ENCODE measurements at regions not wholly inside any gene's neighbourhood (a gene's known extent, or its start where the extent isn't known, plus 50 kb on each side); places are given as distances from the start of the nearest gene placed in this dataset.

DNA sequence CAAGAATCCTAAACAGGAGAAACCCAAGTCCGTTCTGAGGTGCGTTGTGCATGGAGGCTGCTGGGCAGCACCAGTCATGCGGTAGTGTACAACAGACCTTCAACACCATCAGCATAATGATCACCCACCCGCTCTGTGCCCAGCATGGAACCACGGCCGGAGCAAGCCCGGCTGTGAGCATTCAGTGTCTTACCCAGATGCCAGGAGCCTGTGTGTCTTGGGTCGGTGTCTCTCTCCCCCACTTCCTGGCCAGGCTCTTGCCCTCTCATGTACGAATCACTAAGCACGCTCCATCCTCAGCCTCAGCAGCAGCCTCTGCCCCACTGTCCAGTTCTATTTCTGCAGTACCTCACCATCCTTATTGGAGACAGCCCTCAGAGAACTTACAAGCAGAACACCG lies 231.6 kb upstream of the IRS2 start:
- TF ChIP-seq GLIS3 (CRISPR knock-in tag; IDR thresholded peaks at IDR 0.05) (no peak), RARB (CRISPR knock-in tag; IDR thresholded peaks at IDR 0.05) (no peak), TOX (CRISPR knock-in tag; IDR thresholded peaks at IDR 0.05; ENCODE audit: borderline replicate concordance) (no peak), ZNF8 (CRISPR knock-in tag; IDR thresholded peaks at IDR 0.05) (no peak), ZFP3 (CRISPR knock-in tag; IDR thresholded peaks at IDR 0.05) (no peak), SNAI2 (CRISPR knock-in tag; IDR thresholded peaks at IDR 0.05) (no peak), ESRRG (CRISPR knock-in tag; IDR thresholded peaks at IDR 0.05) (no peak), ARNTL (CRISPR knock-in tag; IDR thresholded peaks at IDR 0.05; ENCODE audit: borderline replicate concordance, low read depth) (no peak), ZC3H10 (CRISPR knock-in tag; IDR thresholded peaks at IDR 0.05) (no peak), OSR1 (CRISPR knock-in tag; IDR thresholded peaks at IDR 0.05) (no peak), CSDC2 (CRISPR knock-in tag; IDR thresholded peaks at IDR 0.05) (no peak), ZFP30 (CRISPR knock-in tag; IDR thresholded peaks at IDR 0.05) (no peak), BACH2 (CRISPR knock-in tag; IDR thresholded peaks at IDR 0.05; ENCODE audit: borderline replicate concordance) (no peak), PPARA (CRISPR knock-in tag; IDR thresholded peaks at IDR 0.05; ENCODE audit: borderline replicate concordance) (no peak), TCF4 (CRISPR knock-in tag; IDR thresholded peaks at IDR 0.05; ENCODE audit: borderline replicate concordance) (no peak), CSRNP3 (CRISPR knock-in tag; IDR thresholded peaks at IDR 0.05) (no peak), ZNF565 (CRISPR knock-in tag; conservative IDR thresholded peaks at IDR 0.05; ENCODE audit: low read depth) (no peak)
- TF ChIP-seq, protein P1, sequence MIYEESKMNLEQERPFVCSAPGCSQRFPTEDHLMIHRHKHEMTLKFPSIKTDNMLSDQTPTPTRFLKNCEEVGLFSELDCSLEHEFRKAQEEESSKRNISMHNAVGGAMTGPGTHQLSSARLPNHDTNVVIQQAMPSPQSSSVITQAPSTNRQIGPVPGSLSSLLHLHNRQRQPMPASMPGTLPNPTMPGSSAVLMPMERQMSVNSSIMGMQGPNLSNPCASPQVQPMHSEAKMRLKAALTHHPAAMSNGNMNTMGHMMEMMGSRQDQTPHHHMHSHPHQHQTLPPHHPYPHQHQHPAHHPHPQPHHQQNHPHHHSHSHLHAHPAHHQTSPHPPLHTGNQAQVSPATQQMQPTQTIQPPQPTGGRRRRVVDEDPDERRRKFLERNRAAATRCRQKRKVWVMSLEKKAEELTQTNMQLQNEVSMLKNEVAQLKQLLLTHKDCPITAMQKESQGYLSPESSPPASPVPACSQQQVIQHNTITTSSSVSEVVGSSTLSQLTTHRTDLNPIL (CRISPR knock-in tag; IDR thresholded peaks at IDR 0.05; ENCODE audit: low read depth) = no peak
- TF ChIP-seq, protein P2, sequence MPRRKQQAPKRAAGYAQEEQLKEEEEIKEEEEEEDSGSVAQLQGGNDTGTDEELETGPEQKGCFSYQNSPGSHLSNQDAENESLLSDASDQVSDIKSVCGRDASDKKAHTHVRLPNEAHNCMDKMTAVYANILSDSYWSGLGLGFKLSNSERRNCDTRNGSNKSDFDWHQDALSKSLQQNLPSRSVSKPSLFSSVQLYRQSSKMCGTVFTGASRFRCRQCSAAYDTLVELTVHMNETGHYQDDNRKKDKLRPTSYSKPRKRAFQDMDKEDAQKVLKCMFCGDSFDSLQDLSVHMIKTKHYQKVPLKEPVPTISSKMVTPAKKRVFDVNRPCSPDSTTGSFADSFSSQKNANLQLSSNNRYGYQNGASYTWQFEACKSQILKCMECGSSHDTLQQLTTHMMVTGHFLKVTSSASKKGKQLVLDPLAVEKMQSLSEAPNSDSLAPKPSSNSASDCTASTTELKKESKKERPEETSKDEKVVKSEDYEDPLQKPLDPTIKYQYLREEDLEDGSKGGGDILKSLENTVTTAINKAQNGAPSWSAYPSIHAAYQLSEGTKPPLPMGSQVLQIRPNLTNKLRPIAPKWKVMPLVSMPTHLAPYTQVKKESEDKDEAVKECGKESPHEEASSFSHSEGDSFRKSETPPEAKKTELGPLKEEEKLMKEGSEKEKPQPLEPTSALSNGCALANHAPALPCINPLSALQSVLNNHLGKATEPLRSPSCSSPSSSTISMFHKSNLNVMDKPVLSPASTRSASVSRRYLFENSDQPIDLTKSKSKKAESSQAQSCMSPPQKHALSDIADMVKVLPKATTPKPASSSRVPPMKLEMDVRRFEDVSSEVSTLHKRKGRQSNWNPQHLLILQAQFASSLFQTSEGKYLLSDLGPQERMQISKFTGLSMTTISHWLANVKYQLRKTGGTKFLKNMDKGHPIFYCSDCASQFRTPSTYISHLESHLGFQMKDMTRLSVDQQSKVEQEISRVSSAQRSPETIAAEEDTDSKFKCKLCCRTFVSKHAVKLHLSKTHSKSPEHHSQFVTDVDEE (CRISPR knock-in tag; IDR thresholded peaks at IDR 0.05) = no peak
- peak; percentile 37 for ATAC-seq

DNA sequence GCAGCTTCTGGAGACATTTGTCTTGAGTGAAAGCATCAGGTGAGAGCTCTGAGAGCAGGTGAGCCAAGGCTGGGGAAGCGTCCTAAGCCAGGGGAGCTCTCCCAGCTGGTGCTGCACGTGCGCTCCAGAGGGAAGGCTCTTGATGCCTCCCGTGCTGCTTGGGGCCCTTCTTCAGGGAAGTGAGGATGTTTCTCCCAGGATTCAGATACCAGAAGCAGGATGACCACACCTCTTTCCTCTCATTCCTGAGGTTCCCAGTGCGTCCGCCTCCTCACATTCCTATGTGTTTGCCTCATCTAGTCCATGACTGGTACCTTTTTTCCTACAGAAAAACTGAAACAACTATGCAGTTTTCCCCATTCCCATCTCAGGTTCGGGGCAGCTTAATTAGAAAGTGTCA lies 231.0 kb upstream of the IRS2 start:
- TF ChIP-seq ISL1 (CRISPR knock-in tag; IDR thresholded peaks at IDR 0.05) (peak; percentile 7; the same call in 1 of the 2 replicates), ZFP3 (CRISPR knock-in tag; IDR thresholded peaks at IDR 0.05) (no peak), OSR1 (CRISPR knock-in tag; IDR thresholded peaks at IDR 0.05) (peak; percentile 68; the same call in 1 of the 2 replicates)
- peak; percentile 93 for ATAC-seq

- no peak for ATAC-seq
- no peak for TF ChIP-seq ZC3H10 (CRISPR knock-in tag; IDR thresholded peaks at IDR 0.05)
- TF ChIP-seq SNAI2 (CRISPR knock-in tag; IDR thresholded peaks at IDR 0.05) = no peak
- TF ChIP-seq ZFP30 (CRISPR knock-in tag; IDR thresholded peaks at IDR 0.05) = no peak
- TF ChIP-seq ARNTL (CRISPR knock-in tag; IDR thresholded peaks at IDR 0.05; ENCODE audit: borderline replicate concordance, low read depth) = no peak
- TF ChIP-seq, protein P2 (CRISPR knock-in tag; IDR thresholded peaks at IDR 0.05) = no peak
- no peak for TF ChIP-seq CSRNP3 (CRISPR knock-in tag; IDR thresholded peaks at IDR 0.05)
- TF ChIP-seq ISL1 (CRISPR knock-in tag; IDR thresholded peaks at IDR 0.05) = no peak
- TF ChIP-seq PATZ1 (CRISPR knock-in tag; IDR thresholded peaks at IDR 0.05; ENCODE audit: borderline replicate concordance) = no peak
- no peak for TF ChIP-seq ZNF565 (CRISPR knock-in tag; conservative IDR thresholded peaks at IDR 0.05; ENCODE audit: low read depth)
- TF ChIP-seq PPARA (CRISPR knock-in tag; IDR thresholded peaks at IDR 0.05; ENCODE audit: borderline replicate concordance) = no peak
- TF ChIP-seq ZNF70 (CRISPR knock-in tag; IDR thresholded peaks at IDR 0.05) = no peak
- no peak for TF ChIP-seq GLIS3 (CRISPR knock-in tag; IDR thresholded peaks at IDR 0.05)
- TF ChIP-seq ZNF8 (CRISPR knock-in tag; IDR thresholded peaks at IDR 0.05) = no peak
- TF ChIP-seq ESRRG (CRISPR knock-in tag; IDR thresholded peaks at IDR 0.05) = no peak
- TF ChIP-seq, protein P1 (CRISPR knock-in tag; IDR thresholded peaks at IDR 0.05; ENCODE audit: low read depth) = no peak
- TF ChIP-seq CSDC2 (CRISPR knock-in tag; IDR thresholded peaks at IDR 0.05) = no peak
- TF ChIP-seq TOX (CRISPR knock-in tag; IDR thresholded peaks at IDR 0.05; ENCODE audit: borderline replicate concordance) = no peak
Observed at GRCh38 chr13:110015253-110015652, 228.9 kb upstream of the IRS2 start.
